Cardiac muscle cell (in vitro differentiated cells and primary cell): ENCODE measurements at regions not wholly inside any gene's neighbourhood (a gene's known extent, or its start where the extent isn't known, plus 50 kb on each side); places are given as distances from the start of the nearest gene placed in this dataset.

ENCODE experiments used
- DNase-seq, 2 donors: peaks; one replicate each; pipeline versions ENCODE4 v3.0.0 to v3.0.0-alpha.2; 2010 to 2017; ENCODE audit warnings: low read depth in 1 of 2, low spot score in 1 of 2
- H3K27ac ChIP-seq: fragments of 200-600 bp; sonication (generic); 2 replicates; pipeline ENCODE4 v1.5.1; 2016
- H3K27me3 ChIP-seq: fragments of 200-600 bp; sonication (generic); 2 replicates; pipeline ENCODE4 v1.6.0; 2016; ENCODE audit warnings: control low read depth
- H3K36me3 ChIP-seq: fragments of 200-600 bp; sonication (generic); 2 replicates; pipeline ENCODE4 v1.5.1; 2016; ENCODE audit warnings: control low read depth
- H3K4me1 ChIP-seq: fragments of 200-600 bp; sonication (generic); 2 replicates; pipeline ENCODE4 v1.8.1; 2017; ENCODE audit warnings: low read depth, mild to moderate bottlenecking, mixed run types
- H3K4me3 ChIP-seq: fragments of 200-600 bp; sonication (generic); 2 replicates; pipeline ENCODE4 v1.5.1; 2016; ENCODE audit warnings: mild to moderate bottlenecking
- H3K9me3 ChIP-seq: fragments of 200-600 bp; sonication (generic); 2 replicates; pipeline ENCODE4 v1.5.1; 2017; ENCODE audit warnings: low read depth, mild to moderate bottlenecking, control low read depth
- TF ChIP-seq, protein P1 (sequence below): IDR thresholded peaks from 2 replicates; pipeline ENCODE4 v1.5.1; 2012; ENCODE audit warnings: low read depth, mild to moderate bottlenecking, low read length

DNA sequence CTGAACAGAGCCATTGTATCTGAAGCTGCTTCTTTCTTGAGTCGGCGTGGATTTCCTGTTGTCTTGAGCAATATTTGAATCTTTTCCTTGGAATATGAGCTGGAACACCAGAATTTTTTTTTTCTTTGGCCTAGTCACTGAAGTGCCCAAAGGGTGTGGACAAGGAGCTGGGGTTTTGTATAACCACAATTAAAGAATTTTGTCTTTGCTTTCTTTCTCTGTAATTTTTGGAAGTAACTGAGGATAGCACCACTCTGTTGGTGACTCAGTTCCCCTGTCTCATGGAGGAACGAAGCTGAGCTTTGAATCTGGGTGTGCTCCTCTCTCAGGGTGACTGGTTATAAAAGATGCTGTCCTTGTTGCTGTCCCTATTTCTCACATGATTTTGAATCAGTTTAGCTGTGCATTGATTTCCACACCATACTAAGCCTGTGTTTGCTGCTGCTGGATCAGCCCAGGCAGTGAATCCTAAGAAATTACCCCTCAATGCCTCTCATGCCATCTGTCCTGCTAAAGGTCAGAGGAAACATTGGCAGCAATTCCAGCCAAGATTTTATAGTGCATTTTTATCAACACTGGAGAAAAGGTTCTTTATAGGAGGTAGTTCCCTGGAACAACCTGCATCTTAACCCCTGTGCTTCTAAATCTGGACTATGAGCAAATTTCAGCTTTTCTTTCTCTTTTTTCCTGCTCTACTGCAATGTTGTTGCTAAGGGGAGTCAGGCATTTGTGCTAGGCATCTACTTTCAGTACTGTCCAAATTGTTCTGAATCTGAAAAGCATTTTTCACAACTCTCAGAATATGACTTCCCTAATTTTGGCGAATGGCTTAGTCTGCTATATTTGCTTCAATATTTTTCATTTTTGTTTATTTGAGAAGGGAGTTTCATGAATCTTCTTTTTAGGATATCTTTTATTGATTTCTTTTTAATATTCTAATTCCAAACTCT lies 540.8 kb downstream of the SOX6 start:
- Histone ChIP-seq H3K27ac (no peak overlapping the region), H3K9me3 (no peaks in the 10 kb centered on the region), H3K36me3 (no peaks in the 10 kb centered on the region), H3K4me1 (no peaks in the 10 kb centered on the region), H3K27me3 (no peaks in the 10 kb centered on the region), H3K4me3 (no peak overlapping the region)
- peak in 1 of 2 donors; percentile 77 for DNase-seq
- TF ChIP-seq, protein P1, sequence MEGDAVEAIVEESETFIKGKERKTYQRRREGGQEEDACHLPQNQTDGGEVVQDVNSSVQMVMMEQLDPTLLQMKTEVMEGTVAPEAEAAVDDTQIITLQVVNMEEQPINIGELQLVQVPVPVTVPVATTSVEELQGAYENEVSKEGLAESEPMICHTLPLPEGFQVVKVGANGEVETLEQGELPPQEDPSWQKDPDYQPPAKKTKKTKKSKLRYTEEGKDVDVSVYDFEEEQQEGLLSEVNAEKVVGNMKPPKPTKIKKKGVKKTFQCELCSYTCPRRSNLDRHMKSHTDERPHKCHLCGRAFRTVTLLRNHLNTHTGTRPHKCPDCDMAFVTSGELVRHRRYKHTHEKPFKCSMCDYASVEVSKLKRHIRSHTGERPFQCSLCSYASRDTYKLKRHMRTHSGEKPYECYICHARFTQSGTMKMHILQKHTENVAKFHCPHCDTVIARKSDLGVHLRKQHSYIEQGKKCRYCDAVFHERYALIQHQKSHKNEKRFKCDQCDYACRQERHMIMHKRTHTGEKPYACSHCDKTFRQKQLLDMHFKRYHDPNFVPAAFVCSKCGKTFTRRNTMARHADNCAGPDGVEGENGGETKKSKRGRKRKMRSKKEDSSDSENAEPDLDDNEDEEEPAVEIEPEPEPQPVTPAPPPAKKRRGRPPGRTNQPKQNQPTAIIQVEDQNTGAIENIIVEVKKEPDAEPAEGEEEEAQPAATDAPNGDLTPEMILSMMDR, result no peak

DNA sequence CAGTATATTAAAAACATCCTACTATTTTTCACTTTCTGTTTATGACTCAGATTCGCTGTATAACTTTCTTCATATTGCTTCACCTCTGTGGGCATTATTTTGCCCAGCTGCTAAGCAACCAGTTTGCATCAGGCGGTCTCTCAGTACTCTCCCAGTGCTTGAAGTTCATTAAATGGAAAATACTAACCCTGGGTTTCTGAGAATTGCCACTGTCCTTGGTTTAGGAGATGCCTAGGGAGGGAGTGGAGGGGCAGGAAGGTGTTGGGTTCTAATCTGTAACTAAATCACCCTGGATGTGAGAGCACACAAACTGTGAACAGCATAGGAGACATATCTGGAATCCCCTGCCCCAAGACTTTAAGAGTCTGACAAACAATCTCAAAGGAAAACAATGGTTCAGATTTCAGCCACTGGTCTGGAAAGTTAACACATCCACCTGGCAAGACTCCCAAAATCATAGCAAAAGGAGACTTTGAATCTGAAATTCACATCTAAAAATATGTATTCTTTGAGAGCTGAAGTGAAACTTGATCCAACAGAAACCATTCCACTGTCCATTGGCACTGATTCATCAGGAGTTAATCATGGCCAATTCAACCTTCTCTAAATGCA lies 540.0 kb downstream of the SOX6 start:
- no peaks in the 10 kb centered on the region for H3K27me3 ChIP-seq
- TF ChIP-seq, protein P1, result no peak
- no peaks in the 10 kb centered on the region for H3K4me1 ChIP-seq
- H3K36me3 ChIP-seq, result no peaks in the 10 kb centered on the region
- peak in 1 of 2 donors; percentile 91 for DNase-seq
- no peaks in the 10 kb centered on the region for H3K9me3 ChIP-seq
- H3K4me3 ChIP-seq, result no peak overlapping the region
- H3K27ac ChIP-seq, result no peak overlapping the region

DNA sequence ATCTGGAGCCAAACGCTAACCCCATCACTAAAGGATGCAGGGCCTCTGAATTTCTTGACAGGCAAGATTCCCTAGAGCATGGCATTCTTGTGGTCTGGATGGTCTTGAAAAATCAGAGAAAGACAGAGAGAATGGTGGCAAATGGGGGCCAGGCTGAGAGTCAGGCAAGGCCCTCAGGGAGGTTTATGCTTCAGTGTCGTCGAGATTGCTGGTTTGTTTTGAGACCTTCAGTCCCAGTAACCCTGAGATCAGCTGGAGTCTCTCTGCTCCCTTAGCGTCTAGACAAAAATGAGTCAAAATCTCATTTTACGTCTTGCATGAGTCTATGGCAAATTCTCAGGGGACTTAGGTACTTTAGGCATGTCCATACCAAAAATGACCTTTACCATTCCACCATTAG lies 539.3 kb downstream of the SOX6 start:
- Histone ChIP-seq H3K27me3 (no peaks in the 10 kb centered on the region), H3K4me1 (no peaks in the 10 kb centered on the region), H3K27ac (no peak overlapping the region), H3K36me3 (no peaks in the 10 kb centered on the region), H3K4me3 (no peak overlapping the region), H3K9me3 (no peaks in the 10 kb centered on the region)
- no peak for DNase-seq
- TF ChIP-seq, protein P1, result no peak

DNA sequence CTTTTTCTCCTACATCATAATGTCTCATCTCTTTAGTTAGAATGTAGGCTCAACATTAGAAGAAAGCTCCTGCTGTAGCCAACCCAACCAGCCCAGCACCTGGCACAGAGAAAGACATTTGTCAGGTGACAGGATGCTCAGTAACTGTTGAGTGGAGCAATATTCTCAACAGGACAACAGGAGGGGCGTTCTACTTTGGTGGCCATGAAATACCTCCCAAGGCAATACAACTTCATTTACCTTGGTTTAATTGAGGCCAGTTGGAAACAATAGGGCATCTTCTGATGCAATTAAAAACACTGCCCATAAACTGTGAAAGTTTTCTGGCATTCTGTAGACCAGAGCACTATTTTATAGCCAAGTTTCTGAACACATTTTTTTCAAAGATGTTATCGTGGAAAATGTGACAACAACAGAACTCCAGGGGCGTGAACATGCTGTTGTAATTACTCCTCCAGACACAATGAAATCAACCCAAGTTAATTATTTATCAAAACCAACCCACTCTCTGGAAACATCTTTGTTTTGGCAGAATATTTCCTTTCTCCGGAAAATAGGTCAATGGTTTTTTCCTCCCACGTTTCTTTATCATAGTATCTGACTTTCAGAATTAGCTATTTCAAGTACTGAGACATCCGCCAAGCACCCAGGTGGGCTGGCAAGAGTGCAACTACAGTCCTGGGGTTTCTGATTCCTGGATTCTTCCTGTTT lies 538.1 kb downstream of the SOX6 start:
- Histone ChIP-seq H3K9me3 (no peaks in the 10 kb centered on the region), H3K4me1 (no peaks in the 10 kb centered on the region), H3K36me3 (no peaks in the 10 kb centered on the region), H3K27me3 (no peaks in the 10 kb centered on the region), H3K4me3 (no peak overlapping the region), H3K27ac (no peak overlapping the region)
- TF ChIP-seq, protein P1, result no peak
- no peak for DNase-seq

DNA sequence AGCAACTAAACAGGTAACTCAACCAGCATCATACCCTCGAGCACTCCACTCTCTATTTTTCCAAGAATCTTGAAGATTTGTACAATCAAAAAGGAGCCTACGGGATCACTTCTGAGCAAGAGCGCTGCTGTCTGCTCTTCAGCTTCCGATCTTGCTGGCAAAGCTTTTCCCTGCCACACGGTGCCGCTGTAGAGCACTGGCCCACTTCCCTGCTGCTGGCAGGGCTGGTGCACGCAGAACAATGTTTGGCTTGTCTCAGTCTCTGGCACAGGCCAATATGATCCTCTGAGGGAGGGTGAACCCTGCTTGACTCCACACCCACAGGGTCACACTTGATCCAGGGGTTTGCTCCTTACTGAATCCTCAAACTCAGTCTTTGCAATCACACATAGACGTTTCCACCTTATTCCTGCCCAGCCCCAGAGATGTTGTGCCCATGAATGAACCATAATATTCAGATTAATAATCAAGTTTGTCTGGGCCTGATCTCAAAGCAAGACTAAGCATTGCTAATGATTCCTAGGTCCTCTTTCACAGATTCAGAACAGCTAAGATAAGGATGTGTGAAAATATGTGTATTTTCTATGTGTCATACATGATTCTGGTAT lies 536.6 kb downstream of the SOX6 start:
- Histone ChIP-seq H3K4me3 (no peak overlapping the region), H3K27me3 (no peaks in the 10 kb centered on the region), H3K4me1 (no peaks in the 10 kb centered on the region), H3K36me3 (no peaks in the 10 kb centered on the region), H3K27ac (no peak overlapping the region), H3K9me3 (no peaks in the 10 kb centered on the region)
- DNase-seq, result peak; percentile 69 to 75
- TF ChIP-seq, protein P1, result peak; percentile 96
